ENCODE measurements at regions not wholly inside any gene's neighbourhood (a gene's known extent, or its start where the extent isn't known, plus 50 kb on each side); places are given as distances from the start of the nearest gene placed in this dataset.

DNA sequence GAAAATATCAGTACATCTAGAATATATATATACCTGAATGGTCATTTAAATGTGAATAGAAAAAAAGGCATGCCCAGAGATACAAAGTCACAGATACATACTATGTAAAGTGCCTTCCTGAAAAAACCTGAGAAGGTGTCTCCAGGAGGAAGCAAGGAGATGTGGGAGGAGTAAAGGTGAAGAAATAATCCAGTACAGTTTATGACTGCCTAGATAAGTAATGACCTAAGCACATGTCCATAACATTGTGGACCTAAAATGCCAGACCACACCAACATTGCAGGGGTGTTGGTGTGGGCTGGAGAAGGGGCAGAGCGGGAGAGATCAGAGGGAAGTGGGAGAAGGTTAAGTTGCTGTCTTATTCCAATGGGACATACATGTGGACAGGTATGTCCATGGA, 226.9 kb downstream of the ZNF621 start:
- Mint-ChIP-seq H3K4me3 (ENCODE audit: low read depth) (no peak overlapping the region), H3K4me1 (ENCODE audit: low read depth) (no peaks in the 10 kb centered on the region), H3K27ac (no peak overlapping the region), H3K36me3 (ENCODE audit: insufficient read depth) (no peaks in the 10 kb centered on the region), H3K9me3 (ENCODE audit: low read depth) (no peaks in the 10 kb centered on the region), H3K27me3 (peaks cover 10% of the 10 kb centered on the region)
- DNase-seq (ENCODE audit: low spot score, unreplicated experiment): no peak
- TF ChIP-seq, protein P1, sequence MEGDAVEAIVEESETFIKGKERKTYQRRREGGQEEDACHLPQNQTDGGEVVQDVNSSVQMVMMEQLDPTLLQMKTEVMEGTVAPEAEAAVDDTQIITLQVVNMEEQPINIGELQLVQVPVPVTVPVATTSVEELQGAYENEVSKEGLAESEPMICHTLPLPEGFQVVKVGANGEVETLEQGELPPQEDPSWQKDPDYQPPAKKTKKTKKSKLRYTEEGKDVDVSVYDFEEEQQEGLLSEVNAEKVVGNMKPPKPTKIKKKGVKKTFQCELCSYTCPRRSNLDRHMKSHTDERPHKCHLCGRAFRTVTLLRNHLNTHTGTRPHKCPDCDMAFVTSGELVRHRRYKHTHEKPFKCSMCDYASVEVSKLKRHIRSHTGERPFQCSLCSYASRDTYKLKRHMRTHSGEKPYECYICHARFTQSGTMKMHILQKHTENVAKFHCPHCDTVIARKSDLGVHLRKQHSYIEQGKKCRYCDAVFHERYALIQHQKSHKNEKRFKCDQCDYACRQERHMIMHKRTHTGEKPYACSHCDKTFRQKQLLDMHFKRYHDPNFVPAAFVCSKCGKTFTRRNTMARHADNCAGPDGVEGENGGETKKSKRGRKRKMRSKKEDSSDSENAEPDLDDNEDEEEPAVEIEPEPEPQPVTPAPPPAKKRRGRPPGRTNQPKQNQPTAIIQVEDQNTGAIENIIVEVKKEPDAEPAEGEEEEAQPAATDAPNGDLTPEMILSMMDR (IDR thresholded peaks at IDR 0.05; ENCODE audit: unreplicated experiment): no peak

DNA sequence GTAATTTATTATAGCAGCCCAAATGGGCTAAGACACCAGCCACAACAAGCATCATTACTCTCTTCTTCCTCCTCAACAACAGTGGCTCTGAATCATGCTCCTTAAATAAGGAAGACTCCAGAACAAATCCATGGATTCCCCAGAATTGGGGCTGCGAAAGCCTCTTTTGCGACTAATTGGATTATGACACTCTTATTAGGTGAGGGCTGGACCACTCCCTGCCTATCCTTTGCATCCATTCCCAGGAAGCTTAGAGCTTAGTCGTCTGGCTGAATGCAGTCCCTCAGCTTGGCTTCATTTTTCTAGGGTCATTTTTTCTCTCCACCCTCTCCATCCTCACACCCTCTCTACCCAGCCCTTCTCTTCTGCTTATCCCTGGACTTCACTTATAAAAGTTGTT, 227.7 kb downstream of the ZNF621 start:
- no peaks in the 10 kb centered on the region for H3K4me1 Mint-ChIP-seq (ENCODE audit: low read depth)
- peaks cover 5% of the 10 kb centered on the region for H3K27me3 Mint-ChIP-seq
- TF ChIP-seq, protein P1 (IDR thresholded peaks at IDR 0.05; ENCODE audit: unreplicated experiment): no peak
- no peak for DNase-seq (ENCODE audit: low spot score, unreplicated experiment)
- no peaks in the 10 kb centered on the region for H3K9me3 Mint-ChIP-seq (ENCODE audit: low read depth)
- no peaks in the 10 kb centered on the region for H3K36me3 Mint-ChIP-seq (ENCODE audit: insufficient read depth)
- no peak overlapping the region for H3K4me3 Mint-ChIP-seq (ENCODE audit: low read depth)
- H3K27ac Mint-ChIP-seq: no peak overlapping the region

DNA sequence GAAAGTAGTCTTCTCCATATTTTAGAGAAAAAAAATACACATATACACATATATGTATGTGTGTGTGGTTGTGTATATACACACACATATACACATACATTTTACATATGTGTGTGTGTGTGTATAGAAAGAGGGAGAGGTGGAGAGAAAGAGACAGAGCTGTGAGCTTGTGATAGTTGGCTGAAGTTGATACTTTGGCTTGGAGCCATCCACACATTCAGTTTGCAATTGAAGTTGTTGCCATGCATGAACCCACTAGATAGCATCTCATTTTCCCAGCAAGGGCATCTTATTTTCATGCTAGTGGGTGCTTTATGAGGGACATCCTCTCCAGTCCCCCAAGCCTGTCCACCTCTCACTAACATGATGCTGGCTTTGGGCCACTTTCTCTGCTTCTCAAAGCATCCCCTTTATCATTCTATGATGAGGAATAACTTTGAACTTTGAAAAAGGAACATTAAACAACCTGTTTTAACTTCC, 228.6 kb downstream of the ZNF621 start:
- Mint-ChIP-seq H3K27ac (no peak overlapping the region), H3K27me3 (peaks cover 2% of the 10 kb centered on the region)
- TF ChIP-seq, protein P1 (IDR thresholded peaks at IDR 0.05; ENCODE audit: unreplicated experiment): no peak

DNA sequence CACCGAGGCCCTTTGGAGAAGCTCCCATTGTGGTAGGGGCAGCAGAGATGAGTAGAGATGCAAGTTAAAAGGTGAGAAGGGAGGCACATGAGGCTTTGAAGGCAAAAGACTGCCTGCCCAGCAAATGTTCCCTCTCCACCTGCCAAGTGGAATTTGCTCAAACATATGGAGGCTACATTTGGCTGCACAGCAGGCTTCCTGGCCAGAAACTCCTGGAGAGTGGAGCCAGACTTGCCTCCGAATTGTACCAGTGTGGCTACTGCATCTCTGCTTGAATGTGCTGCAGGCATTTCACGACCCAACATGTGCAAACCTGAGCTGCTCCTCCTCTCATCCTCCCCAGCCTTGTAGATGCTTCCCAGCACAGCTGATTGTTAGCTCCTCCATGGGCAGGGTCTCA, 229.2 kb downstream of the ZNF621 start:
- H3K4me3 Mint-ChIP-seq (ENCODE audit: low read depth): no peak overlapping the region

More for the DNA sequence above, 228.6 kb downstream of the ZNF621 start:
- no peak for DNase-seq (ENCODE audit: low spot score, unreplicated experiment)
- H3K4me1 Mint-ChIP-seq (ENCODE audit: low read depth): no peaks in the 10 kb centered on the region
- H3K36me3 Mint-ChIP-seq (ENCODE audit: insufficient read depth): no peaks in the 10 kb centered on the region
- H3K9me3 Mint-ChIP-seq (ENCODE audit: low read depth): no peaks in the 10 kb centered on the region
- no peak overlapping the region for H3K4me3 Mint-ChIP-seq (ENCODE audit: low read depth)

DNA sequence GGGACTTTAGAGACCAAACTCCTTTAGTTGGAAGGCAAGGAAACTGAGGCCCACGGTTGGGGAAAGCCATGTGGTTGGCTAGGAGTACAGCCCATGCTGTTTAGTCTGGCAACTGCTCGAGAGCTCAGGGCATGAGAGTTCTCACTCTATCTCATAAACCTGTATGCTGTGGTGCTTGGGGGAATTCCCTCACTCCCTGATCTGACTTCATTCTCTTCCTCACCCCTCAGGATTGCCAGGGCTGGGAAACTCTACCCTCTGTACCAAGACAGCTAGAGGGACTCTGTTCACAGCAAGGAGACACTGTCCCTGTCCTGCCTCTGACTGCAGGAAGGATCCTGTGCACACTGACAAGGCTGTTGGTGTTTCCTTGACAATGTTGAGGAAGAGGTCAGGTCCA, 230.2 kb downstream of the ZNF621 start:
- Mint-ChIP-seq H3K4me3 (ENCODE audit: low read depth) (no peak overlapping the region), H3K27ac (no peak overlapping the region), H3K27me3 (peaks cover 2% of the 10 kb centered on the region), H3K36me3 (ENCODE audit: insufficient read depth) (peaks cover under 1% of the 10 kb centered on the region), H3K9me3 (ENCODE audit: low read depth) (peaks cover 1% of the 10 kb centered on the region), H3K4me1 (ENCODE audit: low read depth) (no peaks in the 10 kb centered on the region)
- TF ChIP-seq, protein P1 (IDR thresholded peaks at IDR 0.05; ENCODE audit: unreplicated experiment): no peak
- DNase-seq (ENCODE audit: low spot score, unreplicated experiment): no peak

More for the DNA sequence above, 229.2 kb downstream of the ZNF621 start:
- Mint-ChIP-seq H3K27ac (no peak overlapping the region), H3K36me3 (ENCODE audit: insufficient read depth) (no peaks in the 10 kb centered on the region), H3K27me3 (peaks cover 2% of the 10 kb centered on the region), H3K9me3 (ENCODE audit: low read depth) (no peaks in the 10 kb centered on the region), H3K4me1 (ENCODE audit: low read depth) (no peaks in the 10 kb centered on the region)
- TF ChIP-seq, protein P1 (IDR thresholded peaks at IDR 0.05; ENCODE audit: unreplicated experiment): no peak
- DNase-seq (ENCODE audit: low spot score, unreplicated experiment): no peak

Data from progenitor cell of endocrine pancreas (in vitro differentiated cells).